ENCODE measurements at regions not wholly inside any gene's neighbourhood (a gene's known extent, or its start where the extent isn't known, plus 50 kb on each side); places are given as distances from the start of the nearest gene placed in this dataset.

- Histone ChIP-seq H3K4me2 (ENCODE audit: low read length) (no peak overlapping the region), H3K27me3 (ENCODE audit: insufficient read depth, low read length) (no peaks in the 10 kb centered on the region), H3K36me3 (ENCODE audit: control insufficient read depth in 1 of 2, insufficient read depth in 2 of 2, low read length in 2 of 2) (no peaks in the 10 kb centered on the region), H3K9me2 (ENCODE audit: insufficient read depth) (no peaks in the 10 kb centered on the region), H3K27ac (ENCODE audit: low read depth, low read length) (no peak overlapping the region), H3K9ac (ENCODE audit: low read length) (no peak overlapping the region), H3K4me1 (ENCODE audit: control insufficient read depth in 1 of 2, insufficient read depth in 2 of 2, low read length in 2 of 2) (no peaks in the 10 kb centered on the region), H4K20me1 (ENCODE audit: insufficient read depth) (no peaks in the 10 kb centered on the region), H3K9me3 (ENCODE audit: control insufficient read depth in 1 of 2, insufficient read depth in 1 of 2, low read depth in 1 of 2, low read length in 2 of 2) (no peaks in the 10 kb centered on the region), H3K79me2 (ENCODE audit: insufficient read depth, low read length) (no peaks in the 10 kb centered on the region), H2AFZ (ENCODE audit: low read depth, low read length, poor library complexity, severe bottlenecking) (no peak overlapping the region), H3K4me3 (replicated peaks in 1 of 2; ENCODE audit: low read depth in 1 of 2, low read length in 2 of 2) (no peak overlapping the region)
- ChIA-PET POLR2A (no interaction called here), RAD21 (ENCODE audit: low non-redundant PET in 1 of 2, low total read pairs in 2 of 2, uncharacterized antibody in 2 of 2, unreplicated experiment in 2 of 2) (no interaction called here), CTCF (no interaction called here)
- ATAC-seq (no peak), DNase-seq (ENCODE audit: low read depth, low spot score) (no peak)
- no TSS peak for BruUV-seq (replicated peaks)
- intact Hi-C loops (cut with micrococcal nuclease), result no loop called here
- TF ChIP-seq YY1 (IDR thresholded peaks at IDR 0.05; ENCODE audit: extremely low read depth, insufficient replicate concordance, low read depth, low read length) (no peak), RAD21 (IDR thresholded peaks at IDR 0.05; ENCODE audit: low read depth) (no peak), ZNF274 (IDR thresholded peaks at IDR 0.05; ENCODE audit: low read depth, low read length) (no peak), JUND (IDR thresholded peaks at IDR 0.05) (no peak), POLR2AphosphoS5 (IDR thresholded peaks at IDR 0.05; ENCODE audit: low read depth, low read length) (no peak)
- TF ChIP-seq, protein P1, sequence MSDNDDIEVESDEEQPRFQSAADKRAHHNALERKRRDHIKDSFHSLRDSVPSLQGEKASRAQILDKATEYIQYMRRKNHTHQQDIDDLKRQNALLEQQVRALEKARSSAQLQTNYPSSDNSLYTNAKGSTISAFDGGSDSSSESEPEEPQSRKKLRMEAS (IDR thresholded peaks at IDR 0.05), result no peak
- TF ChIP-seq, protein P2, sequence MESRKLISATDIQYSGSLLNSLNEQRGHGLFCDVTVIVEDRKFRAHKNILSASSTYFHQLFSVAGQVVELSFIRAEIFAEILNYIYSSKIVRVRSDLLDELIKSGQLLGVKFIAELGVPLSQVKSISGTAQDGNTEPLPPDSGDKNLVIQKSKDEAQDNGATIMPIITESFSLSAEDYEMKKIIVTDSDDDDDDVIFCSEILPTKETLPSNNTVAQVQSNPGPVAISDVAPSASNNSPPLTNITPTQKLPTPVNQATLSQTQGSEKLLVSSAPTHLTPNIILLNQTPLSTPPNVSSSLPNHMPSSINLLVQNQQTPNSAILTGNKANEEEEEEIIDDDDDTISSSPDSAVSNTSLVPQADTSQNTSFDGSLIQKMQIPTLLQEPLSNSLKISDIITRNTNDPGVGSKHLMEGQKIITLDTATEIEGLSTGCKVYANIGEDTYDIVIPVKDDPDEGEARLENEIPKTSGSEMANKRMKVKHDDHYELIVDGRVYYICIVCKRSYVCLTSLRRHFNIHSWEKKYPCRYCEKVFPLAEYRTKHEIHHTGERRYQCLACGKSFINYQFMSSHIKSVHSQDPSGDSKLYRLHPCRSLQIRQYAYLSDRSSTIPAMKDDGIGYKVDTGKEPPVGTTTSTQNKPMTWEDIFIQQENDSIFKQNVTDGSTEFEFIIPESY (IDR thresholded peaks at IDR 0.05; ENCODE audit: extremely low read depth, insufficient replicate concordance, low read length), result no peak
Observed at GRCh38 chr9:28600226-28600625, 1026.9 kb upstream of the C9orf72 start.

- intact Hi-C loops (cut with micrococcal nuclease), result no loop called here
- H3K27me3 ChIP-seq (ENCODE audit: insufficient read depth, low read length), result no peaks in the 10 kb centered on the region
- H3K4me2 ChIP-seq (ENCODE audit: low read length), result no peak overlapping the region
- H3K4me1 ChIP-seq (ENCODE audit: control insufficient read depth in 1 of 2, insufficient read depth in 2 of 2, low read length in 2 of 2), result no peaks in the 10 kb centered on the region
- H3K9ac ChIP-seq (ENCODE audit: low read length), result no peak overlapping the region
- no peak overlapping the region for H3K27ac ChIP-seq (ENCODE audit: low read depth, low read length)
- BruUV-seq (replicated peaks), result no TSS peak
- no peak overlapping the region for H2AFZ ChIP-seq (ENCODE audit: low read depth, low read length, poor library complexity, severe bottlenecking)
- no peaks in the 10 kb centered on the region; a peak in 1 of 4 replicates for H3K9me3 ChIP-seq (ENCODE audit: control insufficient read depth in 1 of 2, insufficient read depth in 1 of 2, low read depth in 1 of 2, low read length in 2 of 2)
- POLR2A ChIA-PET, result no interaction called here
- RAD21 ChIA-PET (ENCODE audit: low non-redundant PET in 1 of 2, low total read pairs in 2 of 2, uncharacterized antibody in 2 of 2, unreplicated experiment in 2 of 2), result no interaction called here
- no peaks in the 10 kb centered on the region for H4K20me1 ChIP-seq (ENCODE audit: insufficient read depth)
- H3K9me2 ChIP-seq (ENCODE audit: insufficient read depth), result no peaks in the 10 kb centered on the region
- H3K36me3 ChIP-seq (ENCODE audit: control insufficient read depth in 1 of 2, insufficient read depth in 2 of 2, low read length in 2 of 2), result no peaks in the 10 kb centered on the region
- CTCF ChIA-PET, result no interaction called here
- no peak overlapping the region for H3K4me3 ChIP-seq (replicated peaks in 1 of 2; ENCODE audit: low read depth in 1 of 2, low read length in 2 of 2)
- DNase-seq (ENCODE audit: low read depth, low spot score) (no peak), ATAC-seq (no peak)
- no peak for TF ChIP-seq ELF1 (IDR thresholded peaks at IDR 0.05; ENCODE audit: borderline replicate concordance, low read depth)
- TF ChIP-seq YY1 (IDR thresholded peaks at IDR 0.05; ENCODE audit: extremely low read depth, insufficient replicate concordance, low read depth, low read length), result no peak
- no peak for TF ChIP-seq ZNF274 (IDR thresholded peaks at IDR 0.05; ENCODE audit: low read depth, low read length)
- no peak for TF ChIP-seq JUND (IDR thresholded peaks at IDR 0.05)
- no peak for TF ChIP-seq RAD21 (IDR thresholded peaks at IDR 0.05; ENCODE audit: low read depth)
- no peak for TF ChIP-seq POLR2A (IDR thresholded peaks at IDR 0.05; ENCODE audit: borderline replicate concordance, extremely low read depth, insufficient read depth, insufficient read length)
- TF ChIP-seq, protein P1 (IDR thresholded peaks at IDR 0.05), result no peak
- no peak for TF ChIP-seq CEBPB (IDR thresholded peaks at IDR 0.05; ENCODE audit: low read depth)
- TF ChIP-seq ZFX (IDR thresholded peaks at IDR 0.05), result no peak
- TF ChIP-seq, protein P3, sequence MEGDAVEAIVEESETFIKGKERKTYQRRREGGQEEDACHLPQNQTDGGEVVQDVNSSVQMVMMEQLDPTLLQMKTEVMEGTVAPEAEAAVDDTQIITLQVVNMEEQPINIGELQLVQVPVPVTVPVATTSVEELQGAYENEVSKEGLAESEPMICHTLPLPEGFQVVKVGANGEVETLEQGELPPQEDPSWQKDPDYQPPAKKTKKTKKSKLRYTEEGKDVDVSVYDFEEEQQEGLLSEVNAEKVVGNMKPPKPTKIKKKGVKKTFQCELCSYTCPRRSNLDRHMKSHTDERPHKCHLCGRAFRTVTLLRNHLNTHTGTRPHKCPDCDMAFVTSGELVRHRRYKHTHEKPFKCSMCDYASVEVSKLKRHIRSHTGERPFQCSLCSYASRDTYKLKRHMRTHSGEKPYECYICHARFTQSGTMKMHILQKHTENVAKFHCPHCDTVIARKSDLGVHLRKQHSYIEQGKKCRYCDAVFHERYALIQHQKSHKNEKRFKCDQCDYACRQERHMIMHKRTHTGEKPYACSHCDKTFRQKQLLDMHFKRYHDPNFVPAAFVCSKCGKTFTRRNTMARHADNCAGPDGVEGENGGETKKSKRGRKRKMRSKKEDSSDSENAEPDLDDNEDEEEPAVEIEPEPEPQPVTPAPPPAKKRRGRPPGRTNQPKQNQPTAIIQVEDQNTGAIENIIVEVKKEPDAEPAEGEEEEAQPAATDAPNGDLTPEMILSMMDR (IDR thresholded peaks at IDR 0.05 in 2 of 3, conservative IDR thresholded peaks at IDR 0.05 in 1 of 3; ENCODE audit: borderline replicate concordance in 1 of 3, insufficient read depth in 1 of 3, low read depth in 2 of 3, low read length in 2 of 3), result no peak
- TF ChIP-seq, protein P2 (IDR thresholded peaks at IDR 0.05; ENCODE audit: extremely low read depth, insufficient replicate concordance, low read length), result no peak
- no peak for TF ChIP-seq EZH2 (IDR thresholded peaks at IDR 0.05)
- no peaks in the 10 kb centered on the region for H3K79me2 ChIP-seq (ENCODE audit: insufficient read depth, low read length)
Observed at GRCh38 chr9:28607843-28608242, 1034.6 kb upstream of the C9orf72 start.
